GM12891 (cell line): ENCODE measurements at regions not wholly inside any gene's neighbourhood (a gene's known extent, or its start where the extent isn't known, plus 50 kb on each side); places are given as distances from the start of the nearest gene placed in this dataset.

Experiments used
- DNase-seq: peaks from one replicate; pipeline ENCODE4 v3.0.0; 2011; ENCODE audit warnings: low spot score; ENCODE audit not compliant: insufficient read length
- FAIRE-seq: peaks from 2 replicates; lab custom pipeline; 2011; peaks lifted over from hg19 to GRCh38; lab: Jason Lieb, UNC
- PAX5 ChIP-seq: IDR thresholded peaks from 2 replicates; pipeline ENCODE4 v1.6.1; 2011; ENCODE audit warnings: low read length, moderate library complexity, mild to moderate bottlenecking; ENCODE audit not compliant: insufficient read depth, severe bottlenecking
- POLR2A ChIP-seq: IDR thresholded peaks from 2 replicates; pipeline ENCODE4 v1.6.1; 2011; ENCODE audit warnings: low read depth, low read length, control low read depth
- POLR2AphosphoS5 ChIP-seq: IDR thresholded peaks from 2 replicates; pipeline ENCODE4 v1.6.1; 2011; ENCODE audit warnings: low read depth, low read length, control low read depth
- POU2F2 ChIP-seq: IDR thresholded peaks from 2 replicates; pipeline ENCODE4 v1.6.1; 2011; ENCODE audit warnings: low read depth, mild to moderate bottlenecking, control low read depth, low read length, moderate library complexity
- SPI1 ChIP-seq: IDR thresholded peaks from 2 replicates; pipeline ENCODE4 v1.6.1; 2011; ENCODE audit warnings: low read depth, low read length, control low read depth
- TAF1 ChIP-seq: IDR thresholded peaks from 2 replicates; pipeline ENCODE4 v1.6.1; 2011; ENCODE audit warnings: low read depth, low read length, control low read depth

GRCh38 chr6:23176471-23176870, 607.1 kb downstream of the HDGFL1 start:
- FAIRE-seq: no peak
- DNase-seq: no peak
- no peak for TF ChIP-seq POU2F2
- no peak for TF ChIP-seq SPI1
- TF ChIP-seq POLR2AphosphoS5: no peak
- no peak for TF ChIP-seq TAF1
- TF ChIP-seq PAX5: no peak
- TF ChIP-seq POLR2A: no peak

GRCh38 chr6:23176883-23177282, 607.5 kb downstream of the HDGFL1 start:
- FAIRE-seq: no peak
- no peak for TF ChIP-seq SPI1
- no peak for TF ChIP-seq POU2F2
- TF ChIP-seq TAF1: no peak
- no peak for TF ChIP-seq PAX5
- TF ChIP-seq POLR2AphosphoS5: no peak
- TF ChIP-seq POLR2A: no peak
- no peak for DNase-seq

- DNase-seq (no peak), FAIRE-seq (no peak)
- TF ChIP-seq POLR2A: no peak
- no peak for TF ChIP-seq PAX5
- no peak for TF ChIP-seq SPI1
- no peak for TF ChIP-seq POU2F2
- no peak for TF ChIP-seq TAF1
- TF ChIP-seq POLR2AphosphoS5: no peak
Measured at GRCh38 chr6:23177806-23178205, 608.4 kb downstream of the HDGFL1 start.

- DNase-seq (no peak), FAIRE-seq (no peak)
- TF ChIP-seq SPI1: no peak
- no peak for TF ChIP-seq POLR2AphosphoS5
- TF ChIP-seq POLR2A: no peak
- no peak for TF ChIP-seq PAX5
- no peak for TF ChIP-seq POU2F2
Measured at GRCh38 chr6:23179994-23180393, 610.6 kb downstream of the HDGFL1 start.

GRCh38 chr6:23180504-23181293, 611.3 kb downstream of the HDGFL1 start:
- no peak for FAIRE-seq

GRCh38 chr6:23181356-23182110, 612.2 kb downstream of the HDGFL1 start:
- no peak for TF ChIP-seq POU2F2
- no peak for TF ChIP-seq SPI1
- TF ChIP-seq POLR2AphosphoS5: no peak
- no peak for TF ChIP-seq POLR2A
- no peak for TF ChIP-seq TAF1
- no peak for TF ChIP-seq PAX5
- DNase-seq: no peak
- FAIRE-seq: no peak

More at GRCh38 chr6:23180504-23181293, 611.3 kb downstream of the HDGFL1 start:
- no peak for DNase-seq
- TF ChIP-seq POU2F2: no peak
- no peak for TF ChIP-seq POLR2A
- TF ChIP-seq PAX5: no peak
- no peak for TF ChIP-seq SPI1
- TF ChIP-seq TAF1: no peak
- no peak for TF ChIP-seq POLR2AphosphoS5

GRCh38 chr6:23183846-23184245, 614.5 kb downstream of the HDGFL1 start:
- TF ChIP-seq PAX5: no peak
- no peak for TF ChIP-seq SPI1
- TF ChIP-seq TAF1: no peak
- no peak for TF ChIP-seq POLR2AphosphoS5
- TF ChIP-seq POLR2A: no peak
- no peak for TF ChIP-seq POU2F2
- no peak for DNase-seq
- FAIRE-seq: no peak

GRCh38 chr6:23184351-23184750, 615.0 kb downstream of the HDGFL1 start:
- TF ChIP-seq PAX5: no peak
- TF ChIP-seq POU2F2: no peak
- no peak for TF ChIP-seq SPI1
- no peak for TF ChIP-seq TAF1
- no peak for TF ChIP-seq POLR2A
- no peak for TF ChIP-seq POLR2AphosphoS5
- DNase-seq: no peak
- FAIRE-seq: no peak

- DNase-seq (no peak), FAIRE-seq (no peak)
- no peak for TF ChIP-seq POLR2A
- TF ChIP-seq TAF1: no peak
- TF ChIP-seq SPI1: no peak
- TF ChIP-seq POU2F2: no peak
- TF ChIP-seq POLR2AphosphoS5: no peak
- no peak for TF ChIP-seq PAX5
Measured at GRCh38 chr6:23195487-23195886, 626.1 kb downstream of the HDGFL1 start.

- DNase-seq: no peak
- no peak for TF ChIP-seq POLR2AphosphoS5
- no peak for TF ChIP-seq POU2F2
- no peak for TF ChIP-seq POLR2A
- TF ChIP-seq TAF1: no peak
- no peak for TF ChIP-seq SPI1
- no peak for TF ChIP-seq PAX5
- FAIRE-seq: no peak
Measured at GRCh38 chr6:23199541-23199940, 630.2 kb downstream of the HDGFL1 start.
